ENCODE measurements at regions not wholly inside any gene's neighbourhood (a gene's known extent, or its start where the extent isn't known, plus 50 kb on each side); places are given as distances from the start of the nearest gene placed in this dataset.
"Not testable (repeated sequence)": the region's sequence is repeated elsewhere in the genome, so short reads cannot be mapped to it uniquely, and the experiment has no call there.

DNA sequence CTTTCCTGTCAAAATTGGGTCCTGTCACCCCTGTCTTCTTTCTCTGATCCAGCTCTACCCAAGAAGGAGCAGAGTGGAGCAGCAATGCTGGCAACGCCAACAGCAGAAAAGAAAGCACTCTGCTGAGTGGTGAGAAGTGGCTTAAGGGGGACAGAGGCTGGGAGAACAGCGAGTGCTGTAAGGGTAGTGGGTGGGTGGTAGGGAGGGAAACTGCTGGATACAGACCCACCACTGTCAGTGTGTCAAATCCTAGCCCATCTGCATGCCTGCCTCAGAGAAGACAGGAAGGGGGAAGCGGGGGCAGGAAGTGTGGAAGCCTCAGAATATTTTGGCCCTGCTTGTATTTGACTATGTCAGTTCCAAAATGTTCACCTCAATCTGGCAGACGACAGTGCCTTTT is 170.4 kb upstream of the MAST4 start:
- DNase-seq = no peak

DNA sequence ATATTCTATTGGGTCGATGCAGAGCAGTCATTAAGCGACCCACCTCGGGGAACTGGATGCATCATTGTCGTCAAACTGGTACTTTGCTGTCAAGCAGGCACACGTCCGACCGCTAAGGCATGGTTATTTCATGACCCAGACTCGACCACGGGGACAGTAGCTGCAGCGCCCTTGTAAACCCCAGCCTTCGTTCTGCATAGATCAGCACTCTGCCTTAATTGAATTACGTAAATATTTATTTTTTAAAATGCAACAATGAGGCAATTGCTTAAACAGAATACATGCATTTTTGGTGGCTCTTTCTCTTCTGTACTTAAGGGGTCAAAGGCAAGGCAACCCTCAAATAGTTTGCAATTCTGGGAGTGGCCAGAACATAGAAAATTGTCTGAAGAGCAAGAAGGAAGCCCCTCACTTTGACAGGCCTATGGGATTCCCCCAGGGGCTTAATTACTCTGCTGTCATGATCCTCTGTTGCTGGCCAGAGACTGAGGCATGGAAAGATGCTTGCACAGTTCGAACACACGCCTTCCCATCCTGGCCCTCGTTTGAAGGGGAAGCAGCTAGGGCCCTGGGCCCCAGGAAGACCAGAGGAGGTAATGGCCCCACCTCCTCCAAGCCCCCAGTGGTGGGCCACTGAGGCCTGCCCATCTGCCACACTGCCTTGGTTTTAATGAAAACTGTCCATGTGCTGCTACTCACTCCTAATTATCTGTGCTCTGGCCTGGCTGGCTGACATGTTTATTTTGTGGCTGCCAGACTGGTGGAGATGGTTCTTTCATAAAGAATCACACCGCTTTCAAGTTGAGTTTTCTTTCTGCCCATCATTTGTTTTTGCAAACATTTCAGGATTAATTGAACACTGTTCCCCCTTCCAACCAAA is 169.7 kb upstream of the MAST4 start:
- no peak for DNase-seq

DNA sequence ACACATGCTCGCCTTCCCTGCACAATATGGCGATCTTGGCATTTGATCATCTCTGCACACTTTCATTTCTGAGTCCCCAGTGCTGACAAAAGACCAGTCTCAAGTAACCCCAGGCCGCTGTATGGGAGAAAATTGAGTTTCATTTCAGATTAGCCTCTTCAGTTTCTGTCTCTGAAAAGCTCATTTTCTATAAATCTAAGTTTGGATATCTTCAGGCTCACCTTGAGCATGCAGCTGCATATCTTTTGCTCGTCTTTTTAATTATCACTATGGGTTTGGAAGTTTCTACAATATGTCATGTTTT is 169.1 kb upstream of the MAST4 start:
- DNase-seq = no peak

DNA sequence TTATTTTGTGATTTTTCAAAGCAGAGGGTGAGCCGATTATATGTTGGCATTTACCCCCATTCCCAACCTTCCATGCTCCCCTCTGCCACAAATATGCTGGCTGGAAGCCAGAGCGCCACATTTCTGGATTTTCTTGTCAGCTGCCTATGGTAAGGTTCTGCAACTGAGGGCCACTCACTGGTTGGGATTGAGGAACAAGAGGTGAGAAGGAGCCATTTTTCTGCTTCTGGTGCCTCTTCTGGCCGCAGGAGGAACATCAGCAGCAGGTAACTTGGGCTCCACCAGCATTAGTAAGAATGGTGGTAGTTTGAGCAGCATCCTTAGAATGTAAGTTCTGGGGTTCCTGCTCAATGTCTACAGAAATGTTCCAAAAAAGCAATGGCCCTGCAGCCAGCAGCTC is 159.5 kb upstream of the MAST4 start:
- no peak for DNase-seq

DNA sequence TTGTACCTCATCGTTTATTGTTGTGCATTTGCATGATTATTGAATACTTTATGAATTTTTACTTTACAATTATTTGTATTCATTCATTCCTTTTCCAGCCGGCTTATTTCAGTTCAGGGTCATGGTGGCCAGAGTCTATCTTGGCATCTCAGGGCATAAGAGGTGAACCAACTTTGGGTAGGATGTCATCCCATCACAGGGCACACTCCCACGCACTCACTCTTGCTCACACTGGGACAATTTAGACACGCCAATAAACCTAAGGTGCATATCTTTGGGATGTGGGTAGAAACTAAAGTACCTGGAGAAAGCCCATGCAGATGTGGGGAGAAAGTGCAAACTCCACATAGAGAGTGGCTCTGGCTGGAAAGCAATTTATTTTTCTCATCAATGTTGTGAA is 158.1 kb upstream of the MAST4 start:
- DNase-seq = no peak

DNA sequence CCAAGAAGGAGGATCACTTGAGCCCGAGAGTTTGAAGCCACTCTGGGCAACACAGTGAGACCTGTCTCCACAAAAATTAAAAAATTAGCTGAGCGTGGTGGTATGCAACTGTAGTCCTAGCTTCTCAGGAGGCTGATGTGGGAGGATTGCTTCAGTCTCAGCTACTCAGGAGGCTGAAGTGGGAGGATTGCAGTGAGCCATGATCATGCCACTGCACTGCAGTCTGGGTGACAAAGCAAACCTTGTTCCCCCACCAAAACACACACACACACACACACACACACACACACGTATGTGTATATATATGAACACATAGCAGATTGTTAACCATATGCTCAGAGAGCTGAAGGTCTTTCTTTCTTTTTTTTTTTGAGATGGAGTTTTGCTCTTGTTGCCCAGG is 157.5 kb upstream of the MAST4 start:
- DNase-seq = no peak

DNA sequence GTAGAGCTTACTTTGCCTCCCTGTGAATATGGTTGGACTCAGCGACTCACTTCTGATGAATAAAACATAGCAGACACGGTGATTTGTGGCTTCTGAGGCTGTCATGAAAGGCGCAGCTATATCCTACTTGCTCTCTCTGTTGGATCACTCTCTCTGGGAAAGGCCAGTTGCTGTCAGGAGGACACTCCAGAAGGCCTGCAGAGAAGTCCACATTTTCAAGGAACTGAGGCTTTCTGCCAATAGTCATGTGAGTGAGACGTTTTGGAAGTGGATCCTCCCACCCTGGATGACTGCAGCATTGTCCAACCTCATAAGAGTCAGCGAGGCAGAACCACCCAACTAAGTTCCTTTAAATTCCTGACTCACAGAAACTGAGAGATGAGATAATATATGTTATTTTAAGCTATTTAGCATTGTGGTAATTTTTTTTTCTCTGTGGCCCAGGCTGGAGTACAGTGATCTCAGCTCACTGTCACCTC is 156.0 kb upstream of the MAST4 start:
- peak; percentile 66 to 67 for DNase-seq

DNA sequence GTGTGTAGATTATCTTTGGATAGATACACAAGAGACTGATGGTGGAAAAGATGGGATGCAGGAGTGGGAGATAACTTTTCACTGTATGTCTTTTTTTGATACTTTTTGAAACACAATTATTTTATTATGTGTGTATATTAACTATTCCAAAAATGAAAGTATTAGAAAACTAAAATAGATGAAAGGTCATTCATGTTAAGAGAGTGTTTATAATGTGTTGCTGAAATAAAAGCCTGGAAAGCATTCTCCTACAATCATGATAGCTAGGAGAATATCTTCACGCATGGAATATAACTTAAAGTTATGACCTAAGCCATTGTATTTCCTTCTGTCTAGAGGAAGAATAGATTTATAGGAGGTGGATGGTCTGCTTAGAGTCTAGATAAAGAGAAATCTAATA is 154.8 kb upstream of the MAST4 start:
- no peak for DNase-seq

DNA sequence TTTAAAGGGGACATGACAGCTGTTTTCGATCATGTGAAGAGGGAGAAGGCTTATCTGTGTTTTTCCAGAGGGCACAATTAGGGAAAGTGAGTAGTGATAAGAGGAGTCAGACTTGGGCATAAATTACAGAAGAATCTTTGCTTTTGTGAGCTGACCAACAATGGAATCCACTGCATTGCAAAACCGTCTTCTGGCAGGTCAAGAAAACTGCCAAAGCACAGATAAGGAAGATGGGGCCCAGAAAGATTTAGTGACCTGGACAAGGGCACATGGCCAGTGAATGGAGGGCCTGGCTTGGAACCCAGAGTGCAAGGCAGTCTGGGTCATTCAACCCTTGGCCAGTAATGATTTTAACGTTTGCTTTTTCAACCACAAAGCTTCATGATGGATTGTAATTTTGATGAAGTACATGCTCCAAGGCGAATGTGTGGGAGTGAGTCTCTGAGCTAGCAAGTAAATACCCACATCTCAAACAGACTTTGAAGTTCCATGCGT is 153.2 kb upstream of the MAST4 start:
- no peak for DNase-seq

DNA sequence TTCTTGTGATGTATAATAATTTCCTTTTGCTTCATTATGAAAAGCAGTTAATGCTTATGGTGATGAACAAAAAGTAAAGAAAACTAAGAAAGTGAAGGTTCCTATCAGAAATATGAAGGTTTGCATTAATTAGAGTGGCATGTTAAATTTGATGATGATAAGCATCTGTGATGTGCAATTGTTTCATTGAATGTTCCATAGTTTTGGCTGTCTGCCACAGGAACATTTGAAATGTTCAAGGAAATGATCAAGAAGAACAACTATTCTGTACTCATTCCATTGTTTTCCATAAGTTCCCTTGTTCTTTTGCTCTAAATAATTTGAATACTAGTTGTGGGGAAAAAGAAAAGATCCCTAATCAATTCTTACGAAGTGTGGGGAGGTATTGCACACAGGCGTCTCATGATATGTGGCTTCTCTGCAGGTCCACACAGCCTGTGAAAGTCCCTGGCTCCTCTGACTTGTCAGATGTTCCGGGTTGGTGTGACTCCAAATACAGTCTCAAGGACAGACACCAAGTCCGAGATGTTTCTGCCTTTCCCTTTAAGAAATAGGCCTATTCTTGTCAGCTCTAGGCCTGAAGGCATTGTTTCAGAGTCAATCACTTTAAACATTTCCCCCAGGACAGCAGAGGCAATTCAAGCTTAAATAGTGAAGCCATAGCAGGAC is 152.6 kb upstream of the MAST4 start:
- no peak for DNase-seq

DNA sequence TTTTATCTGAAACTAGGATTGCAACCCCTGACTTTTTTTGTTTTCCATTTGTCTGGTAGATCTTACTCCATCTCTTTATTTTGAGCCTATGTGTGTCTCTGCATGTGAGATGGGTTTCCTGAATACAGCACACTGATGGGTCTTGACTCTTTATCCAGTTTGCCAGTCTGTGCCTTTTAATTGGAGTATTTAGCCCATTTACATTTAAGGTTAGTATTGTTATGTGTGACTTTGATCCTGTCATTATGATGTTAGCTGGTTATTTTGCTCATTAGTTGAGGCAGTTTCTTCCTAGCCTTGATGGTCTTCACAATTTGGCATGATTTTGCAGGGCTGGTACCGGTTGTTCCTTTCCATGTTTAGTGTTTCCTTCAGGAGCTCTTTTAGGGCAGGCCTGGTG is 148.1 kb upstream of the MAST4 start:
- DNase-seq = not testable (repeated sequence)

DNA sequence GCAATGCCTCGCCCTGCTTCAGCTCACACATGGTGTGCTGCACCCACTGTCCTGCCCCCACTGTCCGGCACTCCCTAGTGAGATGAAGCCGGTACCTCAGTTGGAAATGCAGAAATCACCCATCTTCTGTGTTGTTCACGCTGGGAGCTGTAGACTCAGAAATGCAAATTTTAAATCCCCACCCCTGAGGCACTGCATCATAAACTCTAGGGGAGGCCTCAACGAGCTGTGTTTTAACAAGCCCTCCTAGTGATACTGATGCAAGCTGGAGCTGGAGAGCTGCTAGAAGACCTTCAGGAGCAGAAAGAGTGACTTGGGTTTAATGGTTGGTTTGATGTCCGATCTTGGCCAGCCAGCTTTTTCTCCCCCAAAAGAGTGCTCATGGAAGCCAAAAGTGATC is 146.0 kb upstream of the MAST4 start:
- DNase-seq = no peak

DNA sequence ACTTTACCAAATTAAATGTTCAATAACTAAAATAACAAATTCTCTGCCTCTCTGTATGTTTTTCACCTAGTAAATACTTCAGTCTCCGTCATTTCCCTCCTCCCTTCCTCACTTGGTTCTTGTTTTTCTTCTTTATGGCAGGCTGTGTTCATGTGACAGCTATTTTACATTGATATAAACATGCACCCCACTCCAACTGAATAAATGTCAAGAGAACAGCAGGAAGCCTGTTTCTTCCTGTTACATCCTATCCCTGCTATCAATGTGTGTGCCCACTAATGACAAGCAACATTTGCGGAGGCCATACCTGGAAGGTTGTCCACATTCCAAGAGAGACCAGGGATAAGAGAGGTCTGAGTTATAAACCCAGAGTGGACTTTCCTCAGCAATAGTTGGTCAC is 145.2 kb upstream of the MAST4 start:
- DNase-seq = no peak

DNA sequence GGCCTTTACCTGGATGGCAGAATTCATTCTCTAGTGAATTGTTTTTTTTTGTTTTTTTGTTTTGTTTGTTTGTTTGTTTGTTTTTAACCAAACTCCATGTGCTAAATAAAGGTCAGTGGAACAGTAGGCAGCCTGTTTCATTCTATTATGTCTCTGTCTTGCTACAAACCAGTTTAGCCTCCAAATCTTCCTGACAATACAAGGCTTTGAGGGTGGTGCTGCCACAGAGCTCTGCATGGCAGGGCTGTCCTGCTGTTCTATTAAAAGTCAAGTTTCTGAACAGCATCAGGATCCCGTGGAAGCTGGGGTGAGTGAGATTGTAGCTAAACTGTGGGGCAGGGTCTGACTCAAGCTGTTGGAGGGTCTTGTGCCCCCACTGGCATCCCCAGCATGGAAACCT is 144.1 kb upstream of the MAST4 start:
- DNase-seq = no peak

DNA sequence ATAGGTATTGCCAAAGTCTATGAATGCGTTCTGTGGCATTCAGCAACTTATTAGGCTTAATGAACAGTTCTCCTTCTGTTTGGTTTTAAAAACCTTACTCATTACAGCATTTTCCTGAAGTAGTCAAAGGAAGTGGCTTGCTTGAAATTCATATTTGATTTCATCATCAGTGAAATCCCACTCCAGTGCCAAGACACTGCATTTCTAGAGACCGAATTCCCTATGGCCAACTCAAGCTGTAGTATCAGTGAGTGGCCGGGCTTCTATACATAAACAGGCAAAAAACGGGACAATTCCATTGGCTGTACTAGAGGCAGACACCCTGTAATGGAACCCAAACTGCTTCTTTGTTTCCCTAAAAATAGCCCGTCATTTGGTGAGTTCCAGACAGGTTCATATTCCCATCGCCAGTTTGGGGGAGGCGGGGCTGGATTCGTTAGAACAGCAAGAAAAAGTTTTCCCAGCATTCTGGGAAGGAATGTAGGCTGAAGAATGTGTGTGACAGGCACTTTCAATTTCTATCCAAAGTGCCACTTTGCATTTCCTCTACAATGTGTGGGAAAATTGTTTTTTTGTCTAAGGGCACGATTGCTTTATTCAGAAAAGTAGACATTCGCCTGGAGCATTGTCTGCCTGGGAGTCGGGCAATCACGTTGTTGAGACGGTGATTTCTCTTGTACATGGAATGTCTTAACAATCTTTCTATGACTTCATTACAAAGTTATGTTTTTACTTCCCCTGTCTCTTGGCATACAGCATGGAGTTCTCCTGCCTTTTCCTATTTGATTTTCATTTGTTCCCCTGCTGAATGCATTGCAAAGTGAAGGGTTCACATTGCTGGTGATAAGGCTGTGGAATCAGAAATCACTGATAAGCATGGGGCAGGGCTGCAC is 141.8 kb upstream of the MAST4 start:
- DNase-seq = no peak

DNA sequence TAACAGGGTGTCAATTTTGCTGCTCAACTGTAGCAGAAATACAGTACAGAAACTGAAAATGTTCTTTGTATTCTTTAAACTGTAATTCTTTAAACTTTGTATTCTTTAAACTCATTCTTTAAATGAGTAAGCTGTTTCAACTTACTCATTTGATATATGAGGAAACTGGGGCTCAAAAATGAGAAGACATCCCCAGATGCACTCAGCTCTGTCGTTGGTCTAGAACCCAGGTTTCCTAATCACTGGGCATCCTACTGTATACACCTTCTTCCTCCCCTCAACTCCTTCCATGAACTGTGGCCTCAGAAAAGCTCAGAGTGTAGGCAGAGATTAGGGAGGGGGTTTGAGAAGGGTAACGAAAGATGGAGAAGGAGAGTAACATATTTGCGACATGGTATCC is 136.5 kb upstream of the MAST4 start:
- no peak for DNase-seq

DNA sequence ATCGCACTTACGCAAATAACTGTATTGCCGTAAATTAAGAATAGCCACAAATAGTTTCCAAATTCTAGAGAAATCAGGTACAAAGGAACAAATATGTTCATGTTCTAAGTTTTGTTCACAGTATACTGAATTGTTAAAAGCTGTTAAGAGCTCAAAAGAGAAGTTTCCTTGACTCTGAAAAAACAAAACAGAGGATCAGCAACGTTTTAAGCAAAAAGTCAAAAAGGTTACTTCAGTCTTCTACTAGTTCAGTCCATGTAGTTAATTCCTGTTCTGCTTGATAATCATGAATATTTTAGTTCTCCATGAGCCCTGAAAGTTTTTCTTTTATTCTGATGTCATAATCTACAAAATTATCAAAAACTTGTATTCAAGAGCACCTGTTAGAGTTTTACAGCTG is 128.6 kb upstream of the MAST4 start:
- no peak for DNase-seq

DNA sequence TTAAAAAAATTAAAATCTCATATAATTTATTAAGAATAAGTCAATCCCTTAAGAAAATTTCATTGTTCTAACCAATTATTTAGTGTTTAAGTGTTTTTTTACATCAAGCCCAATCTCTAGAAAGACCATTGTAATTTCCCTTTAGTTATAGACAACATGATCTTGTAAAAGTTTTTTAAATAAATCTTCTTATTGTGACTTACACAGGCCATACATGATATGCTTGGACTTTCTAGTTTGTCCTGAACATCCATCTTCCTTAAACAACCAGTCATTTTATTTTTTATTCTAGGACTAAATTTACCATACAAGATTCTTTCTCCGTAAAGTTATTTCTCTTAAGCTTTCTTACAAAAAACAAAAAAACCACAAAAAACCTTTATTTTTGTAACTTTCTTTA is 126.5 kb upstream of the MAST4 start:
- DNase-seq = no peak

DNA sequence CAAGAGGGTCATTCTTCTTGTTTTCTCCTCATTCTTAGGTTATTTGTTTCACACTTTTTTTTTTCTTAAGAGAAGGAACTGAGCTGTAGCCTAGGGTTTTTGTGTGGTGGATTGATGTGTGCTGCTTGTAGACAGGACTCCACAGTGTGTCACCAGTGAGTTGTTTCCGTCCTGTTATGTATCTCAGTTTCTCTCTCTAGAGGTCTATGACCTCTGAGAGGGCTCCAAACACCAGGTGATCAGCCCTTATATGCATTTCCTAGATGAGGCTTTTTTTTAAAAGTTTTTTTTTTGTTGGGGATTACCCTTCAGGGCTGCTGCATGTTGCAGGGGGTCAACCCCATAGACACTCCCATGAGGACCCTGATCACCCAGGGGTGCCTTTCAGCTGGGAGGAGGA is 124.2 kb upstream of the MAST4 start:
- DNase-seq = no peak

DNA sequence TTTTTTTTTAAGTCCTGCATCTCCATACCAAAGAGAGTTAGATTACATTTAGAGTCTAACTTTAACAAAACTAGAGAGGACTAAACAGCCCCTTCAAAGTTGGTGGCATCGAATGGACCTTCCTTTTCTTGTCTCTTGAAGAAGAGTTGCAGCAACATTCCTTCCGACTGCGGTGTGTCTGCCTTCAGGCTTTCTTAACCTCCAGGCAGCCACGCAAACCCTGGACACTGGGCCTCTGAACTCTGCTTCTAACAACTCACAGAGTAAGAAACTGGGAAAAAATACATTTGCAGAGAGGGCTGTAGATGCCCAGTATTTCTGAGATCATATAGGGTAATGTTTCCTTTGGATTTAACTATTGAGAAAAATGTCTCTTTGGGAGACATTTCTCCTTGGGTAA is 120.5 kb upstream of the MAST4 start:
- DNase-seq = no peak

DNA sequence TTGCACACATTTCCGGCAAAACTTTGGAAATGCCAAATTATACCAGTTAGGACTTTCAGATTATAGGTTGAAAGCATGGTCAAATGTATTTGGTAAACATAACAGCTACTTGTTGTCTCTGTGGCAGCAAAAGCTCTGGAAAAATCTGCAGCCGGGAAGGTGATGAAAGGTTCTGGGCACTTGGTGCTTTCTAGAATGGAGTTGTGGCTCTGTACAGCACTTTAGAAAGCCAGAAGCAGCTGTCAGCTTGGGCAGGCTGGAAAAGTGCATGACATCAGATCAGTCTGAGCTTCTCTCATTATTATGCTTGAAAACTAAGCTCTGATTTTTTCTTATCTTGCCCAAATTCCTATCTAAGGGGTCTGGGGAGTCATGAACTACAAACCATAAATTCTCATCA is 118.6 kb upstream of the MAST4 start:
- no peak for DNase-seq

DNA sequence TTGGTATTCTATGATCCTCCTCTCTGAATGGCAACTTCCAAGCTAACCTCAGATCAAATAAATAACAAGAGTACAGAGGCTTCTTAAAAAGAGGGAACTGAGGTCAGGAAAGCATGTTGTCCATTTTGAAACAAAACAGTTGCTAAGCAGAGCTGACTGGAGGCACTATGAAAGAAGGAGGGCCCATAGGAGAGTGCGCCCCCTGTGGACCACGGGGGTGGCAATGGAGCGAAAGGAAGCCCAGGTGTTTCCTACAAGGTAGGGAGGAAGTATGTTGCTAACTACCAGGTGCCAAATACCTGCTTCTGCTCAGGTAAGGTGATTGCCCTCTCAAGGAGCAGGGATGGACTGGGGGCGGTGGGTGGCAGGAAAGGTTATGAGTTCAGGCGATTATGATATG is 101.8 kb upstream of the MAST4 start:
- DNase-seq = peak; percentile 30 to 31

DNA sequence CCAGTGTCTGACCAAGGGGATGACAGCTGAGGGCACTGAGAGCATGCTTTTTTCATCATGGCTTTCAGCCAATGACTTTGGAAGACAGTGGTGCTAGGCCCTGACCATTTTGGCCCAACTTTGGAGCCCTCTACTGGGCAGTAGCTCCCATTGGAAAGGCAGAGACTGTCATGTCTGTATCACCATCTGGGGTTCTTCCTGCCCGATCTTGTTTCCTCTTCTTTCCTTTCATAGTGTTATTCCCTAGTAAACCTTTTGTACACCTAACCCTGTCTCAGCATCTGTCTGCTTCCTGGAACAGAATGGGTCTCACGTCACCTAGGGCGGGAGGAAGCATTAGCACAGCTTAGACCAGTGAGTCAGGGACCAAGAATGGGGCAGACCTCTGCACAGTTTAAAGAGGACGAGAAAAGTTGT is 97.4 kb upstream of the MAST4 start:
- DNase-seq = no peak

All from activated T-cell treated with anti-CD3 and anti-CD28 coated beads, Interleukin-2, amount 50 U/mL, for 48 hours (primary cell).